SK-N-SH (cell line): ENCODE measurements at regions not wholly inside any gene's neighbourhood (a gene's known extent, or its start where the extent isn't known, plus 50 kb on each side); places are given as distances from the start of the nearest gene placed in this dataset.

ENCODE experiments used
- CTCF ChIA-PET: fragments of 300-600, 350-600 bp; formaldehyde crosslinking; extraction: SDS; loops from one replicate; lab custom pipeline; 2021; lab: Yijun Ruan, JAX
- POLR2A ChIA-PET: fragments of 350-600 bp; sonication (Branson Sonifier 250); formaldehyde crosslinking; extraction: SDS; loops from one replicate; lab custom pipeline; 2020; ENCODE audit warnings: antibody characterized with exemption, inconsistent platforms; lab: Yijun Ruan, JAX
- DNase-seq: peaks from one replicate; pipeline ENCODE4 v3.0.0; 2012
- H2AFZ ChIP-seq: fragments of 200-600 bp; sonication (generic); 2 replicates; pipeline ENCODE4 v1.8.1; 2016; ENCODE audit warnings: antibody characterized with exemption, mild to moderate bottlenecking, low read depth
- H3F3A ChIP-seq: fragments of 200-600 bp; sonication (generic); replicated peaks from 2 replicates; pipeline ENCODE3; 2016; ENCODE audit warnings: antibody characterized with exemption, mild to moderate bottlenecking; ENCODE audit not compliant: insufficient read depth
- H3K27ac ChIP-seq, 2 experiments: fragments of 200-500 bp in 1 of 2; fragments of 200-600 bp in 1 of 2; sonication (Bioruptor generic) in 1 of 2; sonication (generic), shearing (Covaris generic) in 1 of 2; 2 replicates each; pipeline versions ENCODE4 v1.5.1 to v1.6.1; 2014 to 2016; ENCODE audit warnings: low read depth in 2 of 2, inconsistent platforms in 1 of 2, low read length in 1 of 2, mild to moderate bottlenecking in 1 of 2, mixed read lengths in 1 of 2
- H3K27me3 ChIP-seq: fragments of 200-600 bp; sonication (generic), shearing (Covaris generic); 2 replicates; pipeline ENCODE4 v1.6.1; 2016; ENCODE audit warnings: mixed run types; ENCODE audit not compliant: insufficient read depth
- H3K36me3 ChIP-seq, 2 experiments: fragments of 200-500 bp in 1 of 2; fragments of 200-600 bp in 1 of 2; sonication (Bioruptor generic) in 1 of 2; sonication (generic) in 1 of 2; replicated peaks in 1 of 2; 2 replicates each; pipeline versions ENCODE3 to v1.5.1; 2014 to 2016; ENCODE audit warnings: low read length in 1 of 2, mild to moderate bottlenecking in 1 of 2; ENCODE audit not compliant: insufficient read depth in 2 of 2, control insufficient read depth in 1 of 2
- H3K4me1 ChIP-seq, 2 experiments: fragments of 200-500 bp in 1 of 2; fragments of 200-600 bp in 1 of 2; sonication (Bioruptor generic) in 1 of 2; sonication (generic), shearing (Covaris generic) in 1 of 2; 2 replicates each; pipeline versions ENCODE4 v1.5.1 to v1.6.1; 2014 to 2016; ENCODE audit warnings: low read depth in 1 of 2, low read length in 1 of 2, mixed run types in 1 of 2; ENCODE audit not compliant: insufficient read depth in 2 of 2, control insufficient read depth in 1 of 2
- H3K4me2 ChIP-seq: fragments of 200-600 bp; sonication (generic), shearing (Covaris generic); 2 replicates; pipeline ENCODE4 v1.6.1; 2017; ENCODE audit warnings: mixed run types
- H3K4me3 ChIP-seq, 2 experiments: fragments of 200-500 bp in 1 of 2; fragments of 200-600 bp in 1 of 2; sonication (Bioruptor generic) in 1 of 2; sonication (generic), shearing (Covaris generic) in 1 of 2; 2 replicates each; pipeline versions ENCODE4 v1.5.1 to v1.8.1; 2014 to 2016; ENCODE audit warnings: low read depth in 2 of 2, inconsistent platforms in 1 of 2, low read length in 1 of 2, mild to moderate bottlenecking in 1 of 2, mixed read lengths in 1 of 2, moderate library complexity in 1 of 2
- H3K79me2 ChIP-seq: fragments of 200-600 bp; sonication (generic); 2 replicates; pipeline ENCODE4 v1.8.1; 2017; ENCODE audit warnings: mild to moderate bottlenecking; ENCODE audit not compliant: insufficient read depth
- H3K9ac ChIP-seq: fragments of 200-600 bp; sonication (generic); 2 replicates; pipeline ENCODE4 v1.6.1; 2017; ENCODE audit warnings: mixed run types
- H3K9me2 ChIP-seq: fragments of 200-600 bp; sonication (generic); 2 replicates; pipeline ENCODE4 v1.6.1; 2017; ENCODE audit warnings: mixed run types
- H3K9me3 ChIP-seq: fragments of 200-600 bp; sonication (generic); 2 replicates; pipeline ENCODE4 v1.6.1; 2017; ENCODE audit warnings: mixed run types, mild to moderate bottlenecking, moderate library complexity
- H4K20me1 ChIP-seq: fragments of 200-600 bp; sonication (generic); 2 replicates; pipeline ENCODE4 v1.6.1; 2017; ENCODE audit warnings: mild to moderate bottlenecking, mixed run types; ENCODE audit not compliant: insufficient read depth
- EZH2phosphoT487 ChIP-seq: fragments of 200-600 bp; sonication (generic); IDR thresholded peaks from 2 replicates; pipeline ENCODE4 v1.6.1; 2017; ENCODE audit warnings: low read depth, mixed run types, mild to moderate bottlenecking, antibody characterized with exemption, moderate library complexity, borderline replicate concordance
- FOSL2 ChIP-seq: IDR thresholded peaks from 2 replicates; pipeline ENCODE4 v1.4.0; 2012; ENCODE audit warnings: low read depth, mild to moderate bottlenecking, moderate library complexity, borderline replicate concordance
- GATA2 ChIP-seq: sonication (generic); formaldehyde crosslinking; IDR thresholded peaks from 2 replicates; pipeline ENCODE4 v1.5.0; 2020; ENCODE audit warnings: mild to moderate bottlenecking, missing genetic modification reagents
- JUND ChIP-seq: IDR thresholded peaks from 2 replicates; pipeline ENCODE4 v1.4.0; 2012
- MEF2A ChIP-seq: IDR thresholded peaks from 2 replicates; pipeline ENCODE4 v1.4.0; 2012; ENCODE audit warnings: low read depth, borderline replicate concordance
- NFIC ChIP-seq: IDR thresholded peaks from 2 replicates; pipeline ENCODE4 v1.4.0; 2012; ENCODE audit warnings: borderline replicate concordance
- NRF1 ChIP-seq: IDR thresholded peaks from 2 replicates; pipeline ENCODE4 v1.6.1; 2012; ENCODE audit warnings: low read depth, mild to moderate bottlenecking, low read length
- POLR2AphosphoS5 ChIP-seq: IDR thresholded peaks from 2 replicates; pipeline ENCODE4 v1.6.1; 2012; ENCODE audit warnings: low read depth, low read length
- REST ChIP-seq: IDR thresholded peaks from 2 replicates; pipeline ENCODE4 v1.6.1; 2012; ENCODE audit warnings: mild to moderate bottlenecking, low read depth, low read length, moderate library complexity
- SIN3A ChIP-seq: IDR thresholded peaks from 2 replicates; pipeline ENCODE4 v1.6.1; 2012; ENCODE audit warnings: low read depth, mild to moderate bottlenecking, low read length, moderate library complexity, borderline replicate concordance
- ZBTB33 ChIP-seq: IDR thresholded peaks from 2 replicates; pipeline ENCODE4 v1.4.0; 2012; ENCODE audit warnings: low read depth, borderline replicate concordance
- WGBS: methylation state at CpG from one replicate; pipeline ENCODE4 v1.1.6; 2017; ENCODE audit warnings: low lambda C conversion rate; 5-methylcytosine and 5-hydroxymethylcytosine counted together

DNA sequence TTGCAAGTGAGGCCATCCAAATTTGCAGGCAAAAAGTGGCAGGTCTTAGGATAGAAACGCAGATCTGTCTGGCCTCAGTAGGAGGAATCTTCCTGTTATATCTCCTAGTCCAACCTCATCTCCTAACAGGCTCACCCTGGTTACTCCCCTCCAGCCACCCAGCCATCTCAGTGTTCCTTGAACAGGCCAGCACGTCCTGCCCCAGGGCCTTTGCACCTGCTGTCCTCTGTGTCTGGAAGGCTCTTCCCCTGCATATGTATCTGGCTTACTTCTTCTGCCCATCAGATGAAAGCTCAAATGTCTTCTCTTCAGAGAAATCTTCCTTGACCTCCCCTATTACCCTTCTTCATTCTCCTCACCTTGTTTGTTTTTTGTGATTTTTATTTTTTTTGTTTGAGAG, 107.3 kb upstream of the ALDH1B1 start:
- POLR2A ChIA-PET, result interaction anchor here (0.5 kb wide), 1 partner anchor 214 kb away, joined by 4 read pairs; no protein-coding TSS in a partner anchor
- 15% methylated on average over 2 of the region's 2 CpGs for WGBS
- no peak for DNase-seq

More for the DNA sequence above, 107.3 kb upstream of the ALDH1B1 start:
- Histone ChIP-seq H3K4me1 (peaks cover 0 to 43% of the 10 kb centered on the region in 2 experiments; a peak in 2 of 4 replicates), H3K27ac (peak overlapping the region in 1 of 2 experiments; percentile 40; a peak in 1 of 4 replicates), H2AFZ (no peak overlapping the region), H3K4me3 (no peak overlapping the region), H3K36me3 (no peaks in the 10 kb centered on the region), H3K9me2 (no peaks in the 10 kb centered on the region), H3K4me2 (no peak overlapping the region), H3K27me3 (no peaks in the 10 kb centered on the region; the same call in 1 of the 2 replicates), H3K79me2 (no peaks in the 10 kb centered on the region), H4K20me1 (no peaks in the 10 kb centered on the region), H3K9me3 (no peaks in the 10 kb centered on the region), H3K9ac (no peak overlapping the region), H3F3A (no peaks in the 10 kb centered on the region)
- CTCF ChIA-PET, result interaction anchor here (0.6 kb wide), 1 partner anchor 34 kb away, joined by 3 read pairs; no protein-coding TSS in a partner anchor
- TF ChIP-seq FOSL2 (no peak), SIN3A (no peak), NFIC (no peak), POLR2AphosphoS5 (no peak), GATA2 (CRISPR knock-in tag) (no peak), NRF1 (no peak), MEF2A (no peak), JUND (no peak), REST (no peak), EZH2phosphoT487 (no peak), ZBTB33 (no peak)
